PC-9 (cell line): ENCODE measurements at regions not wholly inside any gene's neighbourhood (a gene's known extent, or its start where the extent isn't known, plus 50 kb on each side); places are given as distances from the start of the nearest gene placed in this dataset.

Source experiments
- BruUV-seq: library from RNA; stranded (reverse); fragments of 400-500 nt; replicated peaks from 2 replicates; lab custom pipeline; 2021; lab: Mats Ljungman, UMichigan
- CTCF ChIA-PET: fragments of 300-600 bp; sonication (Branson Sonifier 250); formaldehyde crosslinking; loops from one replicate; lab custom pipeline; 2022; ENCODE audit warnings: antibody characterized with exemption; lab: Charles Lee
- POLR2A ChIA-PET: fragments of 300-600 bp; sonication (Branson Sonifier 250); formaldehyde crosslinking; loops from one replicate; lab custom pipeline; 2022; ENCODE audit warnings: antibody characterized with exemption; ENCODE audit not compliant: unreplicated experiment; lab: Charles Lee
- DNase-seq, 2 experiments: peaks; one replicate each; pipeline versions ENCODE4 v3.0.0 to v3.0.0-alpha.2; 2015 to 2022; ENCODE audit warnings: mixed read lengths in 1 of 2
- H2AFZ ChIP-seq: fragments of 200-600 bp; sonication (generic); 2 replicates; pipeline ENCODE4 v1.8.1; 2017; ENCODE audit warnings: antibody characterized with exemption
- H3F3A ChIP-seq: fragments of 200-600 bp; sonication (generic); 2 replicates; pipeline ENCODE4 v1.8.1; 2017; ENCODE audit warnings: antibody characterized with exemption, mild to moderate bottlenecking, low read depth; ENCODE audit not compliant: insufficient read depth
- H3K27ac ChIP-seq: fragments of 200-600 bp; sonication (generic); 2 replicates; pipeline ENCODE4 v1.6.1; 2016; ENCODE audit warnings: mixed run types
- H3K27me3 ChIP-seq: fragments of 200-600 bp; sonication (generic); 2 replicates; pipeline ENCODE4 v1.6.1; 2016; ENCODE audit warnings: low read depth, mixed run types; ENCODE audit not compliant: insufficient read depth
- H3K36me3 ChIP-seq: fragments of 200-600 bp; sonication (generic); 2 replicates; pipeline ENCODE4 v1.6.1; 2016; ENCODE audit warnings: low read depth, mixed run types
- H3K4me1 ChIP-seq: fragments of 200-600 bp; sonication (generic); replicated peaks from 2 replicates; pipeline ENCODE4 v1.6.1; 2016; ENCODE audit warnings: mixed run types; ENCODE audit not compliant: insufficient read depth
- H3K4me2 ChIP-seq: fragments of 200-600 bp; sonication (generic); 2 replicates; pipeline ENCODE4 v1.6.1; 2017; ENCODE audit warnings: mixed run types
- H3K4me3 ChIP-seq: fragments of 200-600 bp; sonication (generic); 2 replicates; pipeline ENCODE4 v1.6.1; 2016; ENCODE audit warnings: mixed run types
- H3K79me2 ChIP-seq: fragments of 200-600 bp; sonication (generic); 2 replicates; pipeline ENCODE4 v1.6.1; 2017; ENCODE audit warnings: low read depth, mixed run types
- H3K9me2 ChIP-seq: fragments of 200-600 bp; sonication (generic); 2 replicates; pipeline ENCODE4 v1.8.1; 2017; ENCODE audit warnings: mild to moderate bottlenecking; ENCODE audit not compliant: insufficient read depth
- H3K9me3 ChIP-seq: fragments of 200-600 bp; sonication (generic); 2 replicates; pipeline ENCODE4 v1.8.1; 2016; ENCODE audit warnings: low read depth; ENCODE audit not compliant: insufficient read depth
- H4K20me1 ChIP-seq: fragments of 200-600 bp; sonication (generic); 2 replicates; pipeline ENCODE4 v1.8.1; 2017; ENCODE audit not compliant: insufficient read depth
- CTCF ChIP-seq: fragments of 200-600 bp; sonication (generic); conservative IDR thresholded peaks from 2 replicates; pipeline ENCODE4 v1.6.1; 2017; ENCODE audit warnings: mixed run types, antibody characterized with exemption, mild to moderate bottlenecking, moderate library complexity
- EZH2 ChIP-seq: fragments of 200-600 bp; sonication (generic); IDR thresholded peaks from 2 replicates; pipeline ENCODE4 v1.8.0; 2017; ENCODE audit warnings: antibody characterized with exemption, low read depth
- intact Hi-C: fragments of 100-400 bp; cut with micrococcal nuclease; formaldehyde crosslinking; loops from one replicate; pipeline ENCODE4 v1.10.0; 2022; ENCODE audit not compliant: unreplicated experiment

DNA sequence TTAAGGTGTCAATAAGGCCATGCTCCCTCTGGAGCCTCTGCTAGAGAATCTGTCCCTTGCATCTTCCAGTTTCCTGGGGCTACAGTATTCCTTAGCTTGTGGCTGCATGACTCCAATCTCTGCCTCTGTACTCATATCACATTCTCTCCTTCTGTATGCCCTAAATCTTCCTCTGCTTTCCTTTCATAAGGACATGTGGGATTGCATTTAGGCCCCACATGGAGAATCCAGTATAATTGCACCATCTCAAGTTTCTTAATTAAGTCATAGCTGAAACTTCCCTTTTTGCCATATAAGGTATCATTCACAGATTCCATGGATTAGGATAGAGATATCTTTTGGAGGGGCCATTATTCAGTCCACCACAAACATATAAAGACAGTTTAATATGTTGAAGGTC is 409.8 kb upstream of the TMCO5A start:
- H3K27me3 ChIP-seq = no peaks in the 10 kb centered on the region
- intact Hi-C loops = no loop called here
- no TSS peak for BruUV-seq

GRCh38 chr15:37528432-37528831 is 406.0 kb upstream of the TMCO5A start:
- Histone ChIP-seq H3K27me3 (no peaks in the 10 kb centered on the region), H3K4me2 (no peak overlapping the region), H3K4me3 (no peak overlapping the region), H3K4me1 (no peaks in the 10 kb centered on the region), H3K36me3 (no peaks in the 10 kb centered on the region), H3K9me2 (no peaks in the 10 kb centered on the region), H3F3A (no peaks in the 10 kb centered on the region), H3K27ac (no peak overlapping the region), H3K79me2 (no peaks in the 10 kb centered on the region), H2AFZ (no peak overlapping the region), H3K9me3 (no peaks in the 10 kb centered on the region), H4K20me1 (no peaks in the 10 kb centered on the region)
- TF ChIP-seq EZH2 (no peak), CTCF (no peak)
- intact Hi-C loops = no loop called here
- no TSS peak for BruUV-seq
- ChIA-PET POLR2A (no interaction called here), CTCF (no interaction called here)
- no peak for DNase-seq

More for the DNA sequence above, 409.8 kb upstream of the TMCO5A start:
- no peaks in the 10 kb centered on the region for H3F3A ChIP-seq
- no peaks in the 10 kb centered on the region for H3K9me2 ChIP-seq
- no peaks in the 10 kb centered on the region for H3K9me3 ChIP-seq
- H3K4me1 ChIP-seq = no peaks in the 10 kb centered on the region
- ChIA-PET CTCF (interaction anchor here (0.5 kb wide), 1 partner anchor 13 kb away, joined by 4 read pairs; no protein-coding TSS in a partner anchor), POLR2A (no interaction called here)
- no peak for DNase-seq
- TF ChIP-seq EZH2 (no peak), CTCF (no peak)
- H4K20me1 ChIP-seq = no peaks in the 10 kb centered on the region
- no peak overlapping the region for H2AFZ ChIP-seq
- no peaks in the 10 kb centered on the region for H3K79me2 ChIP-seq
- H3K27ac ChIP-seq = no peak overlapping the region
- H3K36me3 ChIP-seq = no peaks in the 10 kb centered on the region
- H3K4me3 ChIP-seq = no peak overlapping the region
- no peak overlapping the region for H3K4me2 ChIP-seq

DNA sequence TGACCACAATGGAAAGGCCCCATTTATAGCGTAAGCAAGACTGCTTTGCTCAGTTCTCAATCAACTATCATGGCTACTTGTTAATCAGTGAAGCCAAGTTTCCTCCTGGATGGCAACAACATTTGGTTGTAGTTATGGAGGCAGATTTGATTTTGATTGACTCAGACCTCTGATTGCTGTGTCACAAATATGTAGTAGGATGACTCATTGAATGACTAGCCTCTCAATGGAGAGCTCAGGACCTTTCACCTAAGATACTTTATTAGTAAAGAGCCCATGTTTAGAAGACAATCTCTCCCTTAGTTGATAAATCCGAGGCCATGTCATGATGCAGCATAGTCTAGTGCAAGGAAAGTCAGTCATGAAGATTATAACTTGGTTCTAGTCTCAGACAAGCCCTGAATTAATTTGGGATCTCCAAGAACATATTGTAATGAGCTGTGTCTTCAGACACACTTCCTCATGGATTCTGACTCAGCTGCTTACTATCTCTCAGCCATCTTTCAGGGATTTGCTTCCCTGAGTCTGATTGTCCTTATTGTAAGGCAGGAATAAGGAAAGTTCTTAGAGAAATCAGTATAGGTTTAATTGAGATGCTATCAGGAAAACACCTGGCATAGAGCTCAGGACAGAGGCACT is 397.4 kb upstream of the TMCO5A start:
- H4K20me1 ChIP-seq = no peaks in the 10 kb centered on the region
- H3K27me3 ChIP-seq = no peaks in the 10 kb centered on the region
- peak overlapping the region; percentile 15; the same call in 1 of the 2 replicates for H3K4me2 ChIP-seq
- ChIA-PET POLR2A (no interaction called here), CTCF (no interaction called here)
- no peak overlapping the region; the same call in 1 of the 2 replicates for H3K4me3 ChIP-seq
- no peaks in the 10 kb centered on the region for H3F3A ChIP-seq
- H3K4me1 ChIP-seq = peaks cover 14% of the 10 kb centered on the region
- BruUV-seq = no TSS peak
- no peaks in the 10 kb centered on the region for H3K9me2 ChIP-seq
- H3K79me2 ChIP-seq = no peaks in the 10 kb centered on the region
- H3K27ac ChIP-seq = peak overlapping the region; percentile 55
- peak overlapping the region; percentile 73; the same call in 1 of the 2 replicates for H2AFZ ChIP-seq
- no peaks in the 10 kb centered on the region for H3K36me3 ChIP-seq
- no peak for TF ChIP-seq EZH2
- TF ChIP-seq CTCF = no peak
- intact Hi-C loops = no loop called here
- DNase-seq = peak; percentile 5 to 36
- H3K9me3 ChIP-seq = peaks cover 5% of the 10 kb centered on the region; the same call in 1 of the 2 replicates
